GM12873 (cell line): ENCODE measurements at regions not wholly inside any gene's neighbourhood (a gene's known extent, or its start where the extent isn't known, plus 50 kb on each side); places are given as distances from the start of the nearest gene placed in this dataset.

Source experiments
- TF ChIP-seq, protein P1 (sequence below): IDR thresholded peaks from 2 replicates; pipeline ENCODE4 v1.5.1; 2012; ENCODE audit warnings: low read depth, mild to moderate bottlenecking, moderate library complexity, low read length, control low read depth; ENCODE audit not compliant: insufficient read depth; ENCODE audit errors: missing control alignments

GRCh38 chr13:89455225-89455624 is 1784.1 kb downstream of the SLITRK5 start:
- TF ChIP-seq, protein P1, sequence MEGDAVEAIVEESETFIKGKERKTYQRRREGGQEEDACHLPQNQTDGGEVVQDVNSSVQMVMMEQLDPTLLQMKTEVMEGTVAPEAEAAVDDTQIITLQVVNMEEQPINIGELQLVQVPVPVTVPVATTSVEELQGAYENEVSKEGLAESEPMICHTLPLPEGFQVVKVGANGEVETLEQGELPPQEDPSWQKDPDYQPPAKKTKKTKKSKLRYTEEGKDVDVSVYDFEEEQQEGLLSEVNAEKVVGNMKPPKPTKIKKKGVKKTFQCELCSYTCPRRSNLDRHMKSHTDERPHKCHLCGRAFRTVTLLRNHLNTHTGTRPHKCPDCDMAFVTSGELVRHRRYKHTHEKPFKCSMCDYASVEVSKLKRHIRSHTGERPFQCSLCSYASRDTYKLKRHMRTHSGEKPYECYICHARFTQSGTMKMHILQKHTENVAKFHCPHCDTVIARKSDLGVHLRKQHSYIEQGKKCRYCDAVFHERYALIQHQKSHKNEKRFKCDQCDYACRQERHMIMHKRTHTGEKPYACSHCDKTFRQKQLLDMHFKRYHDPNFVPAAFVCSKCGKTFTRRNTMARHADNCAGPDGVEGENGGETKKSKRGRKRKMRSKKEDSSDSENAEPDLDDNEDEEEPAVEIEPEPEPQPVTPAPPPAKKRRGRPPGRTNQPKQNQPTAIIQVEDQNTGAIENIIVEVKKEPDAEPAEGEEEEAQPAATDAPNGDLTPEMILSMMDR: no peak

- TF ChIP-seq, protein P1: no peak
These were observed 1784.6 kb downstream of the SLITRK5 start for GRCh38 chr13:89455741-89456140.

- TF ChIP-seq, protein P1: no peak
These were observed 1786.8 kb downstream of the SLITRK5 start for GRCh38 chr13:89457977-89458376.

GRCh38 chr13:89458456-89458855 is 1787.3 kb downstream of the SLITRK5 start:
- TF ChIP-seq, protein P1: no peak

DNA sequence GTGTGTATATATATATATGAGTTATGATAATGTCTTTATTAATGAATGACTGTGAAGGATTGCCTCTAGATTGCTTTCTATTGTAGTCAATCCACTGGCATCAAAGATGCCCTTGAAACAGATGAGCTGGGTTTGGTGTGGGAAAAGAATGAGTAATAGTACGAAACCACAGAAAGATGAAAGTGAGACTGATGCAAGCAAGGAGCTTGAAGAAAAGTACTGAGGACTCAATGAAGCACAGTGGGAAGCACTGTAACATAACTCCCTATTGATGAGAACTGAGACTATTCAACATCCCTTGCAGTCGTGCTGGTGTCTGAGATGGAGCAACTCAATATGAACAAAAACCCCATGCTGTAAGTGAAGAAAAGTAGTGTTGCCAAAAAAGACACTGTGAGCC is 1794.2 kb downstream of the SLITRK5 start:
- TF ChIP-seq, protein P1: no peak

DNA sequence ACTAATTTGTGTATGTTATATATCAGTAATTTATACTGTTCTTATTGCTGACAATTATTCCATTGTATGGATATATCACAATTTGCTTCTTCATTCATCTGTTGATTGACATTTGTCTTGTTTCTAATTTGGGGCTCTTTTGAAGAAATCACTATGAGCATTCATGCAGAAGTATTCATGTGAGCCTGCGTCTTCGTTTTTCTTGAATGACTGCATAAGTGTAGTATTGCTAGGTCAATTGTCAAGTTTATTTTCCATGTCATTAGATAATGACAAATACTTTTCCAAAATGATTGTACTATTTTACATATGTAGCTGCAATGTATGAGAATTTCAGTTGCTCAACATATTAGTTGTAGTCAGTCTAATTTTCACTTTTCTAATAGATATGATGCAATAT is 1796.9 kb downstream of the SLITRK5 start:
- TF ChIP-seq, protein P1: no peak

DNA sequence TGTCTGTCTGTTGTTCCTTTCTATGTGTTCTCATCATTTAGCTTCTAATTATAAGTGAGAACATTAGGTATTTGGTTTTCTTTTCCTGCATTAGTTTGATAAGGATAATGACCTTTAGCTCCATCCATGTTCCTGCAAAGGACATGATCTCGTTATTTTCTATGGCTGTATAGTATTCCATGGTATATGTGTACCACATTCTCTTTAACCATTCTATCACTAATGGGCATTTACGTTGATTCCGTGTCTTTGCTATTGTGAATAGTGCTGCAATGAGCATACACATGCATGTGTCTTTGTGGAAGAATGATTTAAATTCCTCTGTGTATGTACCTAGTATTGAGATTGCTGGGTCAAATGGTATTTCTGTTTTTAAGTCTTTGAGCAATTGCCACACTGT is 1799.7 kb downstream of the SLITRK5 start:
- TF ChIP-seq, protein P1: no peak

- TF ChIP-seq, protein P1: no peak
These were observed 1803.3 kb downstream of the SLITRK5 start for GRCh38 chr13:89474432-89474831.
